NCI-H82 (cell line): ENCODE measurements at regions not wholly inside any gene's neighbourhood (a gene's known extent, or its start where the extent isn't known, plus 50 kb on each side); places are given as distances from the start of the nearest gene placed in this dataset.

Source experiments
- DNase-seq: peaks from one replicate; lab custom pipeline; 2025; lab: John Stamatoyannopoulos, UW

GRCh38 chr2:136185981-136186776 lies 68.2 kb upstream of the CXCR4 start:
- no peak for DNase-seq

GRCh38 chr2:136183097-136183496 lies 65.1 kb upstream of the CXCR4 start:
- DNase-seq, result no peak

GRCh38 chr2:136182315-136182714 lies 64.4 kb upstream of the CXCR4 start:
- no peak for DNase-seq

GRCh38 chr2:136179602-136179975 lies 61.6 kb upstream of the CXCR4 start:
- DNase-seq, result no peak

- no peak for DNase-seq
These were observed 61.1 kb upstream of the CXCR4 start for GRCh38 chr2:136178941-136179601.

- no peak for DNase-seq
These were observed 57.9 kb upstream of the CXCR4 start for GRCh38 chr2:136175868-136176267.

GRCh38 chr2:136175466-136175865 lies 57.5 kb upstream of the CXCR4 start:
- DNase-seq, result peak; percentile 19

GRCh38 chr2:136173126-136173525 lies 55.2 kb upstream of the CXCR4 start:
- no peak for DNase-seq

GRCh38 chr2:136171223-136171622 lies 53.3 kb upstream of the CXCR4 start:
- no peak for DNase-seq

GRCh38 chr2:136168720-136169119 lies 50.8 kb upstream of the CXCR4 start:
- DNase-seq, result no peak

GRCh38 chr2:136167721-136168475 lies 49.9 kb upstream of the CXCR4 start:
- DNase-seq, result peak; percentile 37
